GM12873 (cell line): ENCODE measurements at regions not wholly inside any gene's neighbourhood (a gene's known extent, or its start where the extent isn't known, plus 50 kb on each side); places are given as distances from the start of the nearest gene placed in this dataset.

Experiments used
- TF ChIP-seq, protein P1 (sequence below): IDR thresholded peaks from 2 replicates; pipeline ENCODE4 v1.5.1; 2012; ENCODE audit warnings: low read depth, mild to moderate bottlenecking, moderate library complexity, low read length, control low read depth; ENCODE audit not compliant: insufficient read depth; ENCODE audit errors: missing control alignments

- TF ChIP-seq, protein P1, sequence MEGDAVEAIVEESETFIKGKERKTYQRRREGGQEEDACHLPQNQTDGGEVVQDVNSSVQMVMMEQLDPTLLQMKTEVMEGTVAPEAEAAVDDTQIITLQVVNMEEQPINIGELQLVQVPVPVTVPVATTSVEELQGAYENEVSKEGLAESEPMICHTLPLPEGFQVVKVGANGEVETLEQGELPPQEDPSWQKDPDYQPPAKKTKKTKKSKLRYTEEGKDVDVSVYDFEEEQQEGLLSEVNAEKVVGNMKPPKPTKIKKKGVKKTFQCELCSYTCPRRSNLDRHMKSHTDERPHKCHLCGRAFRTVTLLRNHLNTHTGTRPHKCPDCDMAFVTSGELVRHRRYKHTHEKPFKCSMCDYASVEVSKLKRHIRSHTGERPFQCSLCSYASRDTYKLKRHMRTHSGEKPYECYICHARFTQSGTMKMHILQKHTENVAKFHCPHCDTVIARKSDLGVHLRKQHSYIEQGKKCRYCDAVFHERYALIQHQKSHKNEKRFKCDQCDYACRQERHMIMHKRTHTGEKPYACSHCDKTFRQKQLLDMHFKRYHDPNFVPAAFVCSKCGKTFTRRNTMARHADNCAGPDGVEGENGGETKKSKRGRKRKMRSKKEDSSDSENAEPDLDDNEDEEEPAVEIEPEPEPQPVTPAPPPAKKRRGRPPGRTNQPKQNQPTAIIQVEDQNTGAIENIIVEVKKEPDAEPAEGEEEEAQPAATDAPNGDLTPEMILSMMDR, result no peak
These were observed 225.2 kb upstream of the ITGA1 start for GRCh38 chr5:52562473-52562872.

DNA sequence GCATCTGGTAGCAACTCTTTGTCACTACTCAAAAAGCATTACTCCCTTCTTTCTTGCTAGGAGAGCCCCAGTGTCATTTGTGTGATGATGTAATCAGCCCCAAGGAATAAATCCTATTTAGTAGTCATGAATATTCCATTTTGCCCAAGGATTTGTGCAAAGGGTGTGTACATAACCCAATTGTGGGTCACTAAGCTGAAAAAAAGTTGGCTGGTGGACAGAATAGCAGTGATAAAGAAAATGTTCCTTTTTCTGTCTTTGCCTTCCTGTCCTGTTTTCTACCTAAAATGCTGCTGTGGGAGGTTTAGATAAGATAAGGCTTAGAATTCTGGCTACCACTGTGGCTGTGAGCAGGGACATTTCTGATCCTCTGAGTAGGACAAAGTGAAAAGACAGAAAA lies 223.1 kb upstream of the ITGA1 start:
- TF ChIP-seq, protein P1, result no peak

GRCh38 chr5:52577546-52577945 lies 210.2 kb upstream of the ITGA1 start:
- TF ChIP-seq, protein P1, result no peak

DNA sequence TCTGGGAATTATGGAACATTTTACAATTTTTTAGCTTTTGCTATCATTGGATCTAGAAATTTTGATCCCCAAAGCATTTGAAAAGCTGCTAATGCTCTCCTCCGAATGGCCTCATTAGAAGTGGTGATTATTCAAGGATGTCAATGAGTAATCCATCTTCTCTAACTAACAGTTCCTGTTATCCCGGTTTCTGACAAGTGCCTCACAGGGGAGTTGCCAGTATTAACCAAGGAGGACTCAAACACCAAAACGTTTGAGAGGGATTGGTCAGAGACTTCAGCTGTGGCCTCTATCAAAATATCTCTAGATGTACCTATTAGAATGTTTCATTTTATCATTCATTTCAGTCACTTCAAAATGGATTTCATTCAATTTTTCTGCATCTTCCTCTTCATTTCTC lies 208.3 kb upstream of the ITGA1 start:
- TF ChIP-seq, protein P1, result no peak

DNA sequence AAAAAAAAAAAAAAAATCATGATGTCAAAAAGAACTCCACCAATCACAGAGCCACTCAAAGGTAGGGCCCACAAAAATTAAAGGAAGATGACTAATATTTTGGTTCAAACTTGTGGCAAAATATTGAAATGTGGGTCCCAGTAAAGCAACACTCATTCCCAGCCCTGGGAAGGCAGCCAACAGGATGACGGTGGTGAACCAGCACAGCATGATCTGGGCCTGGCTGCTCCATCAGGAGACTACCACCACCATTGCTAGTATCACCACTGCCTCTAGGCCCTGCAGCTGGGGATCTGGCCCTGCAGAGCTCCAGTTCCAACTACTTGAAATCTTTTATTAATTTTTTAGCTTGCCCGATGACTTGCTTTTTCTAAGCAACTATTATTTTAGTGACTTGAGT lies 206.8 kb upstream of the ITGA1 start:
- TF ChIP-seq, protein P1, result no peak

DNA sequence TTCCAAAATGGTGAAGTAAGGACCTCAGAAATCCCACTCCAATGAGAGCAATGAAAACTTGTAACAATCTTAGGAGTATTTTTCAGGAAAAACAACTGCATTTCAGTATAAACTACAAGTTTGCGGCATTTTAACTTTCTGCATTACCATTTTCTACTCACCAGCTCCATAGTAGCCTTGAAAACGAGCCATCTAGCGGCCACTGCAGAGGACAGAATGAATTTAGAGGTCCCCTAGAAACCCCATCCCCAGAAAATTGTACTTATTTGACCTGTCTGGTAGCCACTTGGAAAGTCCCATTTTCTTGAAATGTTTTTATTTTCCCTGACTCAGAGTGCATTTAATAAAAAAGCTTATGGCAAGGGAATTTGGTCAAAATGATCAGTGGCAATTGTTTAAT lies 205.4 kb upstream of the ITGA1 start:
- TF ChIP-seq, protein P1, result peak; percentile 26

- TF ChIP-seq, protein P1, result no peak
These were observed 200.6 kb upstream of the ITGA1 start for GRCh38 chr5:52587131-52587530.
